ENCODE measurements at regions not wholly inside any gene's neighbourhood (a gene's known extent, or its start where the extent isn't known, plus 50 kb on each side); places are given as distances from the start of the nearest gene placed in this dataset.

DNA sequence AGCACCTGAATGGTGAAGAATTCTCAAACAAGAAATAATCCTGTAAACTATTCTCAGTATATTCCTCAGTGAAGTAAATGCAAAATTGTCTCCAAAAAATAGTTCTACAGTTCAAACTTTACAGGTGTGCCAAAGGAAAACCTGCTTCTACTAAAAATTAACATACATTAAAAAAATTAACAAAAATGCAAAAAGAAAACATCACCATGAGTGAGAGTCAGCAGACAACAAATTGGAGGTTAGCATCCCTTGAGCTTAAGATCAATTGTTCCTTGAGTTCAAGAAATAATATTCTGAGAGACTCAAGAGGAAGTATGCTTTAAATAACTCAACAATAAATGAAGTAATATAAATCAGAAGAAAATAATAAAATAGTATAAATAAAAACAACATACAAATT lies 278.4 kb upstream of the MME start:
- DNase-seq, result no peak

DNA sequence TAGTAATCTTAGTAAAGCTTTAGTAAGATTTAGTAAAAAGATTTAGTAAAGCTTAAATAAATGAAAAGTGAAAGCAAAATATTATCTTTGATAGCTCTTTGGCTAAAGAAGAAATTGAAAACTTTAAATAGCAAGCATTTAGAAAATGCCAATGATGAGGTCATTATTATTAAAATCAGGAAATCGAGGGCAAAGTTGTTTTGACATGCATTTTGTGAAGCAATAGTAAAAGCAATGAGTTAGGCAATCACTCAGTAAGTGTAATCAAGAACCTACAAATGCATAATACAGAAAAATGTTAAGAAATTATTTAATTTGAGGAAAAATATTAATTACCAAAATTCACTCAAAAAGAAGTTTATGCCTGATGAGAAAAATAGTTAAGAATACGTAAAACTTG lies 280.3 kb upstream of the MME start:
- DNase-seq, result no peak

DNA sequence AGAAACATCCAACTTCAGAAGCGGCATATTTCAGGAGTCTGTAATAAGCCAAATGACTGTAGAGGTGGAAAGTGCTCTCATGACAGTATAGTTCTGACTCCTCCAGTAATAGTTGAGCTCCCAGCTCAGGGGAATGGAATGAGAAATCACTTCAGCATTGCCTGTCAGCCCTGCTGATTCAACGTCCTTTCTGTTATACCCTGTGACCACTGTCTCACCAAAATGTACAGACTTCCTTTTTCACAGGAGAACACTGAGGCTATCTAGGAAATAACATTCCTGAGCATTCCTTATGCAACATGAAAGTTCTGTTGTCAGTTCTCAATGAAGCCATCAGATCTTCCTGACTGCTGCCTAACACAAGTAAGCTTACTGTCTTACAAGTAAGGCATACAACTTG lies 284.5 kb upstream of the MME start:
- DNase-seq, result no peak

DNA sequence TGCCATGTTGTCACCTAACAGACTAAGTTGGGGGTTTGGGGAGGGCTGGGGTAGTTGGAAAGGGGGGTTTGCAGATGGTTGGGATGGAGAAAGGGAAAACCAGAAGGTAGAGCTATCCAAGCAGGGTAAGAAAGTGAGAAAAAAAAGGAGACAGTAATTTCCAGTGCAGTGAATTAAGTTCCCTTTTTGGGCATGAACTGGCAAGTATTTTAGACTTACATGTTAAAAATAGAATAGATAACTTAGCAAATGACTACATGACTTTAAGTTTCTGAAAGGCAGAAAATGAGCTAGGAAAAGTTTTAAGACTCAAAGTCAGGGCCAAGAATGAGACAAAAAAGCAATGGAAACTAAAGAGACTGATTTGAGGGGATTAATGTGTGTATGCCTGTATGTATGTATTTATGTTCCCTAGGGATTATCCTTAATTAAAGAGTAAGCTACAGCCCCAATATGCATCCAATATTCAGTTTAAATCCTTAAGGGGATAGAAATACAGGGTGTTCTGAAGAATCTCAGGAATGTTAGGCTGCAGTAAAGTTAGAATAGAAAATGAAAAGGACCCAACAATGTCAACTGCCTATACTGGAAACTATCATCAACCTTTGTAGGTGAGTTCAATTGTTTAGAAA lies 285.2 kb upstream of the MME start:
- no peak for DNase-seq

DNA sequence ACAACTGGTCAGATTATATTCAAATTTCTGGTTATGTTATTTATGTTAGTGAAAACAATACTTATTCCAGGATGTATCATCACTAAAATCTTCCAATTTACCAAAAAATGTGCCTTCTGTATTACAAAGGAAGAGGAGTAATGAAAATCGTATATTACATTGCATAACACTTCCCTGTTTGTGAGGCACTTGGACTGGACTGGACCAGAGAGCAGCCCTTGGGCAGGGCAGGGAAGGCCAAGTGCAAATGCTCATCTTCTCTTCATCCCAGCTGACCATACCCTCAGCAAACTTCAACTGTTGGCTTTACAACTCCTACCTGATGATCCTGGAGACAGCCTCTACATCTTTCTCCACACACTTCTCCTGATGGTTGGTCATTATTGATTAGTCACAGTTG lies 285.7 kb upstream of the MME start:
- no peak for DNase-seq

DNA sequence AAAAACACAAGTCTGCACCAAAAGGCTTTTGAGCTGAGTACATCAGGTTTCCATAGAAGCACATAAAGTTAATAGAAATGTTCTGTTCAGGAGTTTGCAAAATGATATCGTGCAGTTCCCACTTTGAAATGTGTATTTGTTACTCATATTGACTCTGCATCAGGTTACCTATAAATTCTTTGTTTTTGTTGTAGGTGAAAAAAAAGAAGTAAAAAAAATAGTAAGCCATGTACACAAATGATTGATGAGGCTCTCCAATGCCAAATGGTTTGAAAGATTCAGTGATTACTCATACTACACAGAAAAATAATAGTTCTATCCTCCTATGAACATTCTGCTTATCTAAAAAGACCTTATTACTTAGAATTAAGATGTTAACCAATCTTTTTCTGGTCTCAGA lies 287.3 kb upstream of the MME start:
- no peak for DNase-seq

DNA sequence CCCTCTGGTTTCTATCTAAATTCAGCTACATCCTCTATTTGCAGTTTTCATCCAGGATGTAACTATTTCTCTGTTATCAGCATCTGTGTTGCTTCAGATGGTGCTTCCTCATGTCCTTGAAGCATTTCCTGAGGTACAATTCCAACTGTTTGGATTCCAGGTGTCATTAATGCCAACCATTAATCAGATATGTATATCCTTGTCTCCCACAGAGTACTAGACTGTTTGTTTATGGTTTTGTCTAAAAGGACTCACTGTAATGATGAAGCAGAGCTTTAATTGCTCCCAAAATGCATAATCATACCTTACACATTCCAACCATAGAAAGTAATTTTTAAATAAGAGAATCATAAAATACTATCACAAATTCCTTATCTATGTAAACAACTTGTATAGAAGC lies 288.5 kb upstream of the MME start:
- DNase-seq, result no peak

DNA sequence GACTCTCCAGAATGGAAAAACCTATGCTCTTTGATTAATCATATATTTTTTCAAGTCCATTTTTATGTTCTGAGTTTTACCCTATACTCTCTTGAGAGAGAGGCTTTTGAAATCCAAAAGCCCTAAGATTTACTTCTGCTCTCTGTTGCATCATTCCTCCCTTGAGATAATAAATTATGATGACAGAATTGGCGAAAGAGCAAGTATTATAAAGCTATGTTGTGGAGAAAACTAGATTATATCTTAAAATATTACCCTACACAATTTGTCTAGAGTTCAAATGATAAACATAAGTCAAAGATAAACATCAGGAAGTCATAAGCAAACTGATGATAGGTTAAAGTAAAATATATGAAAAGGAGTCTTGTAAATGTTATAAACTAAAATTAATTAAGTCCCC lies 293.4 kb upstream of the MME start:
- DNase-seq, result no peak

DNA sequence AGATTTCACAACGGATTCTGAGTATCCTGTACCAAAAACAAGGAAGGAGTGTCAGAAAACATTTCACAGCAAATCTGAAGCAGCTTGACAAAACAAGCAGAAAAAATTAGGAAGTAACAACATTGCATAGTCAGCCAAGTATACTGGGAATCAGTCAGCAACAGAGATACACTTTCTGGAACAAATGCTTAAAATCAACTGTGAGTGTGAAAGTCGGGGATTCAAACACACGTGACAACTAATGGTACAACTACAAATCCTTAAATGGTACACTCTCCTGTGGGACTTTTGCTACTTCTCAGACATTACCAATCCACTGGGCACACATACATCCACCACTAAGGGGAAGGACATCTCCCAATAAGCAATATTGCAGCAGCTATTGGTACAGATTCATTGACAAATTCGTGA lies 296.6 kb upstream of the MME start:
- DNase-seq, result no peak

DNA sequence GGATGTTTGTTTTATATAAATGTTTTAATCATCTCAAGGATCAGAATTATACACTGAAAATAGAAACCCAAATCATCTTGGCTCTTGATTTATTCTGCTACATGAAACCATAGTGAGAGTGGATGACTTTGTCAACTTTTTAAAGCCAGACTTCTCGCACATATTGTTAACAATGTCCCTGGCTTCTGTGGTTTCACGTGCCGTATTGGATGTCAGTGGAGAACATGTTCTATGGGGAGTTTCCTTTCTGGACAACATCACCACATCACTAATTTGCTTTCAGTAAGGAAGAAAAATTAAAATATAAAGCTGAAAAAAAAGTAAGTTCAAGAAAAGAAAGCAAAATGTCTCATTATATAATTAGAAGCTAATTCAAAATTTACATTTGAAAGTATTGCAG lies 297.1 kb upstream of the MME start:
- DNase-seq, result no peak

DNA sequence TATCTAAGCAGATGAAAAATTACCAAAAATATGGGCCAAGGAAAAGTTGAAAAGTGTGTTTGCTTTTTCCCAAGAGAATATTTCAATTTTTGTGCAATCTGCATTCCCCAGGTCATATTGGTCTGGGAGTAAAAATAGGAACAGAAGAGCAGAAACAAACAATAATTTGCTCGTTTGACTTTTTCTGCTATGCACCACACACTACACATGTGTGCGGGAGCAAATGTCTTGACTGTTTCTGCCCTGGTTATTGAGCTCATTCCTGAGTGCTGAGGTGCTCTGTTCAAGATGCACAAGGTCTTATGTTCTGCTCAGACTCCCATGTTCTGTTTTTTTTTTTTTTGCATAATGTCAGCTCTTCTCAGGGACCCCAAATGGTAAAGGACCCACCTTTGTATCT lies 298.0 kb upstream of the MME start:
- no peak for DNase-seq

DNA sequence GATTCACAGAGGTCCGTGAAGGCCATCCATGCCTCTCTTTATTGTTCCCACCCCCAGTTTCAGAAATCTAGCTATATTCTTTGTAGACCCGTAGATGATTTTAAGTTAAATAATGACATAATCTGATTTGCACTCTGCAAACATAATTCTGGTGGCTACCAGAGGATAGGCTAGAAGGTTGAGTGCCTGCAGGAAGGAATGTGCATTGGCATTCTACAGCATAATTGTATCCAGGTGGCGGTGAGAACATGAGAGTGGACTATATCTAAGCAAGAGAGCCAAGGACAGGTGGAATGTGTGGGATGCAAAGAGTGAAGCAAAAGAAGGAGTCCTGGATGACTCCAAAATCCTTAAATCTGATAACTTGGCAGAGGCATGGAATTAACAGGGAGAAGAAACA lies 298.5 kb upstream of the MME start:
- DNase-seq, result no peak

DNA sequence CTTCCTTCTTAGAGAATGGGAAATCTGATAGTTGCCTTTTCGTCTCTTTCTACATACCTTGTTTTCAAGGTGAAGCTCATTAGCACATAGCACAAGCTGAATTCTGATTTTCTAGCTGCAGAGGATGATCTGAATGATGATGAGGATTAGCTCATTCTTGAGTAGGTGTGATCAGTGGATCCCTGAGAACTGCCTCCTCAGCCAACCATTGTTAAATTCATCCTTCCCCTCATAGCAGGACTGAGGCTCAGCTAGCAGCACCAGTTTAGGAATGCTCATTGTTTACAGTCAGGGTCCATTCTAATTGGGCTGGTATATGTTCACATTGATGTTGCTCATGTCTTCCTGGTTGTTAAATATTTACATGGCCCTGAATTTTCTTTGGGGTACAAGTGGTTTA lies 299.9 kb upstream of the MME start:
- no peak for DNase-seq

DNA sequence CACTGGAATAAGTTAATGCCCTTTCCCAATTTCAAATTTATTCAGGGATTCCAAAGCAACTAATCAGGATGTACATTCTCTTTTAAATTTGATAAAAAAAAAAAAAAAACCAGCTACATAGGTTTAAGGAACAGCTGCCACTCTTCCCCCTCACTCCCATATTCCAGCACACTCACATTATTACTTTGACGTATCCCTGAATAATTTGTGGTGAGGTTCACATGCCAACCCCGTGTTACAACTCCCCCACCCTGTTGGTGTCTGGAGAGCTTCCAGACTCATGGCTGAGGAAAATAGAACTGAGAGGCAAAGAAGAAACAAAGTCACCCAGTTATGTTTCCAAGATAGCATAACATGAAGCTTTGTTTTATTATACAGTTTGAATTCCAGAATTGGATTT lies 300.5 kb upstream of the MME start:
- DNase-seq, result no peak

DNA sequence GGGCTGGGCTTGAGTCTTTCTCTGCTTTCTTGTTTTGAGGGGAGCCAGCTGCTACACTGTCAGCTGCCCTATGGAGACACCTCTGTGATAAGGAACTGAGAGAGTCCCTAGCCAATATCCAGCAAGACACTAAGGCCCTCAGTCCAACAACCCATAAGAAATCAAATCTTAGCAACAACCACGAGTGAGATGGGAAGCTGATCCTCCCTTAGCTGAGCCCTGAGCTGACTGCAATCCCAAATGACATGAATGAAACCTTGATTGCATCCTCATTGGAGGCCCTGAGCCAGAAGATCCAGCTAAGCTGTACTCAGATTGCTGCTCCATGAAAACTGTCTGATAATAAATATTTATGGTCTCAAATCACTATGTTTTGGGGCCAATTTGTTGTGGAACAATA lies 302.1 kb upstream of the MME start:
- DNase-seq, result no peak

DNA sequence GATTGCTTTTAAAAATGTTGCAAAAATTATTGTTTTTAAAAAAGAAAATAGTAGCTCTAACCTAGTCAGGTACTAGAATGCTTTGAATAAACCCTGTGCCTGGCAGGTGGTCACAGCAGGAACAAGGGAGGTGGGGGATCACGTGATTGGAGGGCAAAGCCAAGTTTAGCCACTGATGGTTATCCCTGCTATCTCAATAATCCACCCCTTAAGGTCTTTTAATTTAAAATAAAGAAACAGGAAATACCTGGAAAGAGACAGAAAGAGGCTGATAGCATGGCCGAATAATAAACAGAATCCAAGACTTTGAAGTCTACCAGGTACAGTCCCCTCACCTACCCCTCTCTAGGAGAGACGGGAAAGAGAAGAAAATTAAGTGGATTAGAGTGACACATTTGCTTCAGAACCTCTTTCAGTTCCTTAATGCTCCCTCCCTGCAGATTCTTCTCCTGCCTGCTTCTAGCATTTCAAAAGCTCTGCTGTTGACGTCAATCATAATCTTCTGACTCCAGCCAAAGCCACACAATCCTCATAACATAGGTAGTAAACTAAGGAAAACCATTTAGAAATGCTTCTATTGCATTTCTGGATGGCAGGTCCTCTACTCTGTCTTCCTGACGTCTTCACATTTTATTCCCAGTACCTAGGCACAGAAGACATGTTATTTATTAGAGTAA lies 303.4 kb upstream of the MME start:
- DNase-seq, result no peak

DNA sequence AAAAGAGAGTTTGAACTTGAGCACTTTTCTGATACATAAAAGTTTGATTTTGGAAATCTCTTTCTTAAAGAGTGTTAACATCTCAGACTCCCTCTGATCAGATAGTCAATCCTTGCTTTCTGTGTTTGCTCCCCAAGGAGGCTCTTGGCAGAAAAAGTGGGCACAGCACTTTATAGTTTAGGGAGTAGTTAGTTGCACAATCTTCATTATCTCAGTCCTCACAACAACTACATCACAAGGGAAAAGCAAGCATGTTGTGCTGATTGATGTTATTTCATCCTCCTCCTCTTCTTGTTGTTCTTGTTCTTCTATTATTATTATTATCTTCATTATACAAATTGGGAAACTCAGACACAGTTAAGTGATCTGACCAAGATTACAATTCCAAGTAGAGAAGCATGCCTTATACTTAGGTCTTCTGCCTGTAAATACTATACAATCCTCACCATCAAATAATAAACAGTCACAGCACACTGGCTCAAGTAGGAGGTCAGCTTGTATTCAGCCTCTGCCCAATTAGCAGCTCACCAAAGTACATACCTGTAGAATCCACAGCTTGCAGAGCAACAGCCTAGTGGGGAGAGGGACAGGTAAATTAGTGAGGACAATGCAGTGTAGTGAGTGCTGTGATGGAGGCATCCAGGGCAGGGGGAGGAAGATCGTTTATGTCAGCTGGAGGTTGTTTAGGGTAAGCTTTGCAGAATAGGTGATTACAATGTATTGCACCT lies 304.1 kb upstream of the MME start:
- DNase-seq, result no peak

DNA sequence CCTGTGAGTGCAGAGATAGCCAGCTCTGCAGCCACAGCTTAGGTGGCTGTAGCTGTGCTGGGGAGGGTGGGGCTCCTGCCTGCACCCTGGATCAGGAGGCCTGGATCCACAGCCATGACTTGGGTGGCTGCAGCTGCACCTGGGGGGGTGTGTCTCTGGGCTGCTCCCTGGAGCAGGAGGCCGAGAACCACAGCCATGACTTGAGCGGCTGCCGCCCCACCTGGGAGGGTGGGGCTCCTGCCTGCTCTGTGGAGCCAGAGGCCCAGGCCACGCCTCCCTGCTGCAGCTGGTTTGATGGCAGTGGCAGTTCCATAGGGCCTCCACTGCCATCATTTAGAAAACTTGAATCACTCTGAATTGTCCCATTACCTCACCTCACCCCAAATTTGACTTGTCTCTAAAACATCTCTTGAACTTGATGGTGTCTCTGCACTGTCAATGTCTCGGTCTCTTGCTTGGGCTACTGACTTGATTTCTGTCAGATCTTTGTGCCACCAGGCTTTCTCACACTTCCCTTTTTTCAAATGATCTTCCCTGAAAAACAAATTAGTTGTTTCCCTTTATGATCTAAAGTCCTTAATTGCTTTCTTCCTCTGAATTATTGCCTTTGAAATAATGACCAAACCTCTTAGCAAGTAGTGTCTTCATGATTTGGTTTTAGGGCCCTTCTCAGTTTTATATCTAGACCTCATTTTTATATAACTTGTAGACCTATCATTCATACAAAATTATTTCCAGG lies 313.2 kb upstream of the MME start:
- DNase-seq, result no peak

DNA sequence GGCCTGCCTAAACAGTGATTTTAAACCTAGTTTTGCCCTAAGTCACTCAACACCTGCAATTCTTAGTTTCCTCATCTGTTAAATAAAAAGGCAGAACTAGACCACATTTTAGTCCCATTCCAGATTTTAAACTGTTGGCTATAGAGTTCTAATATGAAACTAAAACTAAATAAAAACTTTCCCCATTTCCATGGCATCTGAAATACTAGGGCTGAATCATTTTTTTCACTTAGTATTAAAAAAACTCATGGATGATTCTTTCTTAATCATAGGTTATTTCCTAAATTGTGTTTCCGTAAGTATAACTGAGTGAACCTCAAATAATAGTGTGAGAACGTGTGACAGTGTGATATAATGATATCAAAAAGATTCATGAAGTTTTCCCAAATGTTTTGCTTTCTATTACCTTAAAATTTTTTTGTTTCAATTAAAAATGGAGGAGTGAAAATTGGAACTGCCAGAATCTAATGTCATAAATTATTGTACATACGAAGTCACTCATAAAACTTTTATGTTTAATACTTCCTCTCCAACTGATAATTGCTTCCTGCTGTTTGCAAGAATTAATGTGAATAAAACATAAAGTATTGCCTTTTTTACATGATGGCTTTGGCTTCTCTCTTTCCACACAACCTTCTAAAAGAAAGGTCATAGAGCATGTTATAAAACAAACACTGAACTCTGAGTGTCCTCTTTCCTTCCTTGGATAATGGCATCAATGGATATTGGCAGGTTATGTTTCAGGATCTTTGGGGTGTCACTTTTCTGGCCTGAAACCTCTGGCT lies 315.1 kb upstream of the MME start:
- no peak for DNase-seq

DNA sequence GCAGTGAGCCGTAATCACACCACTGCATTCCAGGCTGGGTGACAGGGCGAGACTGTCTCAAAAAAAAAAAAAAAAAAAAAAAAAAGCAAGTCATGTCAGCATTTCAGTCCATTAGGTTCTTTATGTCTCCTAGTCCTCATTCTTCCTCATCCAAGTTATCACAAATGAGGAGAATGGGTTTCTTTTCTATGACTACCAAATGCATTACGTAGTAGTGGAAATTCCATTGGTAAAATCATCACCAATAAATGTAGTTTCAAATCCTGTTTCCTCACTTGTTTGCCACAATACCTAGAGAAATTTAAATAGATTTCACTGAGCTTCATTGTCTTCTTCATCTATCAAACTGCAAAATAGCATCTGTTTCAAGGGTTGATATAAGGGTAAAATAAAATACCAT lies 317.6 kb upstream of the MME start:
- DNase-seq, result no peak

DNA sequence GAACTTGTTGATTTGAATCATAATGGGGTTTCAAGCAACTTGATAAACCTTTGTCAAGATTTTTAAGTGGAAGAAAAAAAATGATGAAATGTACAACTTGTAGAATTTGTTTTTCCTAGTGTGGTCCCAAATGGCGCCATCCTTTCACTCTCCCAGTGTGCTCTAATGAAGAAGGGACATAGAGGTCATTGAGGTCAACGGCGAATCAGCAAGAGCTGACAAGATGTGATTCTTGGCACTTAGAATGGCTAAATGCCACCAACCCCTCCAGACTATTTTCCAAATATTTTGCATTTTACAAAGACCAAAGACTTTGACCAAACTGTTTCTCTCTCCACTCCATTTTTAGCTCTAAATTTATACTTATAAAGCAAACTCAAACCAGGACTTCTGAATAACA lies 320.2 kb upstream of the MME start:
- DNase-seq, result no peak

DNA sequence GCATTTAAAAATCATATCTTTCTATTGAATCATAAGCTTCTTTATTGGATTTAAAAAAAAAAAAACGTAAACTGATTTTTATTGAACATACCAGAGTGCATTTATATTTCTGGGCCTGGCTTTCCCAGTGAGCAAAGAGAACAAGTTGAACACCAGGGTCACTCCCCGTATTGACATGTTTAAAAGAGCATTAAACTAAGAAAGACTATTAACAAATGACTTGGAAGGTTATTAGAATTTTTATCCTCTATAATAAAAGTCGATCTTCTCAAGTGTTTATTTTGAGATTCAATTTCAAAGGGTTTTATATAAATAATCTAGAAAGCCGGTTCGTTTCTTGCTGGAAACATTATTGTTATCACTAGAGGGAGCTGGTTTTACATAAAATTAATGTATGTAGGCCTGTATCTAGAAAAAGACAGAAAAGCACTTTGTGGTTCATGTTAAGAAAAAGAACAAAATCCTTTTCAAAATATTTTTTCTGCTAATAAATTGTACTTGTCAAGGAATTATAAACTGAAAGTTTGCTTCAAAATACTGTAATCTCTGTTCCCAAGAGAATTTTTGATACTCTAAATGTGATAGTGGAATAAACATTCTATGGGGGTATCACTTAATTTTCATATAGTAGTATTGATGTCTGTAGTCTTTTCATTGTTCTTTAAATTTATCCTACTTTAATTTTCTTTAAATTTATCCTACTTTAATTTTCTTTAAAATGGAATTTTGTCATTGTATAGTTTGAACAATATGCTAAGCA lies 321.8 kb upstream of the MME start:
- DNase-seq, result peak; percentile 25
